Colon (tissue), 2 donors: ENCODE measurements at regions not wholly inside any gene's neighbourhood (a gene's known extent, or its start where the extent isn't known, plus 50 kb on each side); places are given as distances from the start of the nearest gene placed in this dataset.

Experiments used
- FAIRE-seq: peaks from 2 replicates; lab custom pipeline; 2012; peaks lifted over from hg19 to GRCh38; lab: Jason Lieb, UNC
- donor health status: control.
- donor health status: control.

DNA sequence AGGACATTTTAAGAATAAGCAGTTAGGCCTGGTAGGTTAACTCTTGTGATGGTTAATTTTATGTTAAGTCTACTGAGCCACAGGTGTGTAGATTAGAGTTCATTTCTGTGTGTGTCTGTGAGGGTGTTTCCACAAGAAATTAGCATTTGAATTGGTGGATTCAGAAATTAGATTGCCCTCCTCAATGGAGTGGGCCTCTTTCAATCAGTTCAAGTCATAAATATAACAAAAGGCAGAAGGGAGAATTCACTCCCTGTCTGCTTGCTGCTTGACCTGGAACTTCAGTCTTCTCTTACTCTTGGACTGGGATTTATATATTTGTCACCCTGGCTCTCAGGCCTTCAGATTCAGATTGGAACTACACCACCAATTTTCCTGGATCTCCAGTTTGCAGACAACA, 55.3 kb upstream of the POM121L12 start:
- FAIRE-seq, result no peak

DNA sequence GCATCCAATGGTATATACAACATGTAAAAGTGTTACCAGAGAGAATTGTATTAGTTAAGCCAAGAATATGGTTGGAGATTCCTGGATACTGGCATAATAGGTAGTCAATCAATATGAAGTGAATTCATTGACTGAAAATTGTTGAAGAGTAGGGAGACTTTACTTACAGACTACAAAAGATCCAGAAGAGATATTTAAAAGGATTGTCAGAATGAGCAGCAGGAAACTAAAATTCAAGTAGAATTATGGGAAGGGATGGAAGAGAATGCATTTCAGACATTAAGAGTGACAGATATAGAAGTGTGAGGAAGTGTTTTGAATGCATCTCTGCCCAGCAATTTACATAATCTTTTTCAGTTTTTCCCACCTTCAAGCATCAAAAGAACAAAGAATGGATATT, 62.3 kb upstream of the POM121L12 start:
- no peak for FAIRE-seq

DNA sequence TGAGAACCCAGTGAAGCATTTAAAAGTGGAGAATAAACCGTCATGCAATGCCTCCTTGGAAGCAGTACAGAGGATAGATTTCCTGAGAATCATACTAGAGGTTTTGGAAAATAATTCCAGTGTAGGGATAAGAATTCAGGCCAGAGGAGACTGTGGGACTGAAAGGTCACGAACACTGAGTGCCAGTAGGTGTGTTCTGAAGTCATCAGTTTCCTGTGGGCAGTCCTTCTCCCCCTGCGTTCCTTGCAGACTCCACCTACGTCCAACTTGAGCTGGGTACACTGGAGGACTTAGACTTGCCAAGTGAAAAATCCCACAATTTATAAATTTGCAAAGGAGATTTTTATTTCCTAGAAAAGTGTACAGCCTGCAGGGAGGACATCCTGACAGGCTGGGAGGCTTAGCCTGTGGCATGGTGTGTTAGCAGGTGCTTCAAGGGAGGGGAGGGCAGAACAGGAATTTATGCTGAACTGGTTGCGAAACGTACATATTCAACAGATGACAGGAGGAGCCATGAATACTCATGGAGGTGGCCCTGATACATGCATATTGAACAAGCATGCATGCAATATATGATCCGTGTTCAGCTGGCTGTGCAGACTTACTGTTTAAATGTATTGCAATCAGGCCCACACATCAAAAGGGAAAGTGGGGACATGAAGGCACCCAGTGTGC, 72.9 kb upstream of the POM121L12 start:
- no peak for FAIRE-seq

DNA sequence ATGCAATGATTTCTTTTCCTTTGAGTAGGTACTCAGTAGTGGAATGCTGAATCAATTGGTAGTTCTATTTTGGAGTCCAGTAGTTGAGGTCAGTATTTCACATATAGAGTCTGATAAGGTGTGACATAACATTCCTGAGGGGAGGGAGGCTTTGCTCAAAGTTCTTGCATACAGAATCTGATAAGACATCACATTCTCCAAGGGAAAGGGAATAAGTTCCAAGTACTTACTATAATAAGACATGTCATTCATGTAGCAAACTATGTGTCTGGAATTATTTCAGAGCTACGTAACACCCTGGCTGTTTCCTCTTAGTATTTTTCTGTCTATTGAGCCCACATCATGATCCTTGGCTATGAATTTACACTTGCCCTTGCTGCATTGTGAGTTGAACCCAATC, 74.3 kb upstream of the POM121L12 start:
- FAIRE-seq, result no peak

DNA sequence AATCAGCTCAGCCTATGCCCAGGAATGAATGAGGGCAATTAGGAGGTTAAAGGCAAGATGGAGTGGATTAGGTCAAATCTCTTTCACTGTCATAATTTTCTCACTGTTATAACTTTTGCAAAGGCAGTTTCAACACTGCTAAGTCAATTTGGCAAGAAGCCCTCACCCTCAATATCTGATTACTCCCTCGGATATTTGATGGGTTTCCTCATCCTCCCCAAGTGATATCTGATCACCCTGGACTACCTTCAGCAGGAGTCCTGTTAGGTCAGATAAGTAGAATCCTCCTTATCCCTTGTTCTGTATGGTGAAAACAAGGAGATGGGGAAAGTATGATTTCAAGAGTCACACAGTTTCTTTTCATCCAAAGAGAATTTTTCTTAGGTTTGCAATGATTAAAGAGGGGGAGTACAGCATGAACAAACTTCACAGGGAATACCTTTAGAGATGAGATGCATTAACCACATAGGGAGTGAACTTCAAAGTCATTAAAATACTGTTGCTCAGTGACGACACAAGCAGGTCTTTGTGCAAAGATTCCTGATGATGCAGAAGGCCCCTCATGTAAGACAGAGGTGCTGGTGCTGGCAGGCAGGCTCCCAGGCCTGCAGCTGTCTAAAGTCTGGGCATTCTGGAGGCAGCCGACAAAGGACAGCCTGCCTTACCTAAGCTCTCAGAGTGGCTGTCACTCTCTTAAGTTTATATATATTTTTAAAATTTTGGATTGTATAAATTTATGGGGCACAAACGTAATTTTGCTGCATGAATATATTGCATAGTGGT, 75.4 kb upstream of the POM121L12 start:
- FAIRE-seq, result no peak

DNA sequence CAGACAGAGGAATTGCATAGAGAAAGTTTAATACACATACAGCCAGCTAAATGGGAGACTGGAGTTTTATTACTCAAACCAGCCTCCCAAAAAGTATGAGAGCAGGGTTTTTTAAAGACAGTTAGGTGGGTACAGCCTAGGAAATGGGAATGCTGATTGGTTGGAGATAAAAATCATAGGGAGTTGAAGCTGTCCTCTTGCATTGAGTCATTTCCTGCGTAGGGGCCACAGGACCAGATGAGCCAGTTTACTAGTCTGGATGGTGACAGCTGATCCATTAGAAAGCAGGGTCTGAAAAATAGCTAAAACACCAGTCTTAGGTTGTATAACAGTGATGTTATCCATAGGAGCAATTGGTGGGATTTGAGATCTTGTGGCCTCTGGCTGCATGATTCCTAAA, 76.1 kb upstream of the POM121L12 start:
- FAIRE-seq, result no peak

DNA sequence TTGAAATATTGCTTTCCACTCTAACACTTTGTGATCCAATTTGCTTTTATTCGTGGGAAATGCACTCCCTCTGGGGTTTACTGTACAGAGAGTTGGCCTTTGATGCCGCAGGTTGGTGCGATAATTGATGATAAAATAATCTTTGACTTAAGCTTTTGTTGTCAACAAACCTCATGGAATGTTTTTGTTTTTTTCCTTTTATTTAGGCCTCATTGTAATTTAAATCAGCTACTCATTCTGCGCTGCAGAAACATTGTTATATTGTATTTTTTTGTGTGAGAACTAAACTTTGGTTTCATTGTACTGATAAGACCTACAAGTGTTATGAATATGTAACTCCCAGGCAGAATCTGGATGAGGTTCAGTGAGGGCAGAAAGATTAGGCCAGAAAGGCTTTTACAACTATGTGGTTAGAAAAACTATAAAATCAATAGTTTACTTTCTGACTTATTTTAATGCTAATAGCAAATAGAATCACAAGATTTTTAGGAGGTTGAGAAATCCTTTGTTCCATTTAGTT, 76.8 kb upstream of the POM121L12 start:
- FAIRE-seq, result no peak

DNA sequence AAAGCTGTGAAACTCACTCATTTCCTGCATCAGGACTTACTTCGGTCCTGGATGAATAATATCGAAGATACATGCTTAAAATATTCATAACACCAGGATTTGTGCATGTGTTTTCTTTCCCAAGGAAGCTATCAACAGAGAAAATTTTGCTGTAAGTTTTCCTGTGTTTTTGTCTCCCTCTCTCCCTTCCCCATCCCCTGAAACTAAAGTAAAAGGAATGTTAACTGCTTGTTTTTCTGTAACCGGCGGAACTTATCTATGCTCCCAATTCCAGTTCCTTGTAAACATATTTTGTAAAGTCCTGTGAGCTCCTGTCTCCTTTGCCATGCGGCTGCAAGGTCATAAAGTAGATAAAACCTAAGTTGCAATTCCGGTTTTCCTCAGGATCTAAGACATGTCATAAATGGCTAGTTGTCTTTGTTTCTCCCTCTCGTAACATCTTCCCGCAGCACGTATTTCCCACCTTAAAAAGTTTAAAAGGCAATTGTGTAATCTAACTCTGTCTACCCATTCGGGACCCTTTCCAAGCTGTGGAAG, 79.0 kb upstream of the POM121L12 start:
- FAIRE-seq, result no peak

DNA sequence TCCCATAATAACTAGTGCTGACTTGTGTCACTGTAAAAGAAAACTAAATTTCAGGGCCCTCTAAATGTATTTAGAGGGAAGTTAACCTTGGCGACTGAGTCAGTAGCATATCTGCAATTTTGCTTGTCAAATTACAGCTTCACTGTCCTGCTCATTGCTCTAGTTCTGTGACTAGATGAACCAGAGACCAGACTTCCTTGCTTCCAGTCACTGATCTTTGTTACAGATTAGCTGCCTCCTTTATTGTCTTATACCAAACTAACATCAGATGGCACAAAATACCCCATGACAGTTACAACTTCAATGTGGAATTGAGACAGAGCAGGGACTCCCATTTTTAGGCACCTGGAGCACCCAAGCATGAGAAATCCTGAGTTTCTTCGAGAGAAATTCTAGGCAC, 79.9 kb upstream of the POM121L12 start:
- no peak for FAIRE-seq

DNA sequence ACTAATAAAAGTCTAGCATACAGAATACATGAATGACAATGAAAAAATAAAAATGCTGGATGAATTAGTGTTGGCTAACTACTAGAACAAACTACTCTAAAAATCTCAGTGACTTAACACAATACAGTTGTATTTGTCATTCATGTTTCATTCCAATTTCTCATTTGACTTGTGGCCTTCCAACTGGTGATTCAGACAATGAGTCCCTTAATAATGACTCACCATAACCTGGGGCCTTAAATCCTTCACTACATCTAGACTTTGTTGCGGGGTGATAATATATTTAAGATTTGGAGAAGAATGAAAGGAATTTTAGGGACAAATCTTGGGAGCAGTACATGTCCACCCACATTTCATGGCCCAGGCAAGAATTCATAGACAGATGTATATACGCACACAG, 90.5 kb upstream of the POM121L12 start:
- FAIRE-seq, result no peak

DNA sequence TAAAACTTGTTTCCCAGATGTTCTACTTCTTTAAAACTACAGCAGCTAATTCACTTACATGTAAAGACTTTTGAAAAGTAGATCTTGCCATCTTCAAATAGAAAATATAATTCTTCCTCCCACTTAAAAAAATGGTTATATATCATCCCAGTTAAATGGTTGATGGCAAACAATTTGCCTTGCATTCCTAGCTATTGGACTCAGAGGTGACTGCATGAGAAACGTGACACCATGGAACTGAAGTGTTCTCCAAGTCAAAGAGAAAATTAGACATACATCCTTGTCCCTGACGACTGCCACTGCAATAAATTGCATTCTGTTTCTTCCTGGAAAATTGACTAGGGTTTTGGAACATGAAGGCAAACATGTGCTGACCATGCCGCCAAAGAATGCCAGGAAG, 95.0 kb upstream of the POM121L12 start:
- FAIRE-seq, result no peak

DNA sequence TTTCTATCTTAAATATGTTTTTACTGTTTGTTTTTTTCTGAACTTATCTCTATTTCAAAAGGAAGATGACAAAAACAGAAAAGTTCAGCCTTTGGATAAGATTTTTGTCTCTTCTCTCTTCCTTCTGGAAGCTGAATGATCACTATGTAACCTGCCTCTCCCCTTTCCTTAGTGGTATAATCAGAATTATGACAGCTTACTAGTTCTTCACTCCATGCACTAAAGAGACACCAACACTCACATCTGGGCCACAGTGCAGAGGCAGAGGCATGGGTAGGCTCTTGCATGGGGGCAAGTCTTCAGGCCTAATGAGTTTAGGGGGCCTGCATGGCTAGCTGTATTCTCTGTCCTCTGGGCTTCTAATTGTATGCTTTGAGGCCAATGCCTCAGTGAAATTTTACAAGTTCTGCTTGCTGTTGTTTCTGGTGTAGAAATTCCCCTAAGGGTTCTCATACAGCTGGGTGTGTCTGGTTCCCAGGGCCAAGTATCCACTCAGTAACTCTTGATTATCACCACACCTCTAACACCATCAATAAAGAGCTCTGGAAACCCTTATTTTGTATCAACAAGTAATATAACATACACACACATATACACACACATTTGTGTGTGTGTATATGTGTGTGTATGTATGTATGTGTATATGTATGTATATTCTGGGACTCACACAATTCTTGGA, 96.8 kb upstream of the POM121L12 start:
- no peak for FAIRE-seq

DNA sequence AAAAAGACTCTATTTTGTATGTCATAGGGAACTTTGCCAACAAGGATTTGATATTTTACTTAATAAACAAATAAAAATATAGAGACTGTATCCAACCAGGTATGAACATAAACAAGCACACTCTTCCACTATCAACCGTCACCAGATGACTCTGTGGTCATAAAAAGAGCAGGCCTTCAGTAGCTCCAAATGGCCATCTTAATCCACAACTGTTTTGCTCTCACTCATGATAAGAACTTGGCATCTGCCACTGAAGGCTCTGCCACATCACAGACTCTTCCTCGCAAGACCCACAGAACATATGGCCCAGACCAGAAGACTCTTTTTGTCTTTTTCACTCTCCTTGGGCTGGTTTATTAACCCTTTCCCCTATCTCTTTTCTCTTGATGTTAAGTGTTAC, 98.7 kb upstream of the POM121L12 start:
- FAIRE-seq, result no peak

DNA sequence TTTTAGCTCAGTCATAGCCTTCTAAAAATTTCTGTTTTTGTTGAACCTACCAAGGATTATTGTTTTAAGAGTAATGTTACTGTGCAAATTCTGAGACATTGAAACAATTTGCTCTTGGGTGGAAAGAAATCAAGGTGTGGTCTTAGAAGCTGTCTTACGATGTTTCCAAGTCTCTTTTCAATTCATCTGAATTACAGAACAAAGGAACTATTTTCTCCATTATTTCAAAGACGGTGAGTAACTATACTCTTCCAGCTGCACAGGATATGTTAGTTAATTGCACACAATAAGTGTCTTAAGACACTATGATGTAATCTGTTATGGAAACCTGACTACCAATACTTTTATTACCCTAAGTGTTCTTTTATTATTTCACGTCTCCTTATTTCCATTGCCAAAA, 106.8 kb upstream of the POM121L12 start:
- no peak for FAIRE-seq

DNA sequence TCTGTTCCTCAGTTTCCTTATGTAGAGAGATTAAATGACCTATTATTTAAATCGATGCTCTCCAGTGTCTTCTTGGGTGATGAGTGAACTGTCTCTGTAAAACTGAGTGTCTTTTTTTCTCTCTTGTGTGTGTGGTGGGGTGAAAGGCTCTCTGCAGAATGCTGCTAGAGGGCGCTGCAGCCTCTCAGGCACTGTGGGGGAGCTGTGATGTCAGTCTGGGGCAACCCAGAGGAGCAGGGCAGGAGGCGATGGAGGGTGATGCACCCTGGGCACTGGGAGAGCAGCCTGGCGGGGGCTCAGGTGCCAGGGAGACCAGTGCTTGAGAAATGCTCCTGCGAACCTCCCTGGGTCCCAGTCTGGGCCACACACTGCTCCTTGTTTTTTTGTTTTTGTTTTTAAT, 110.1 kb upstream of the POM121L12 start:
- no peak for FAIRE-seq

DNA sequence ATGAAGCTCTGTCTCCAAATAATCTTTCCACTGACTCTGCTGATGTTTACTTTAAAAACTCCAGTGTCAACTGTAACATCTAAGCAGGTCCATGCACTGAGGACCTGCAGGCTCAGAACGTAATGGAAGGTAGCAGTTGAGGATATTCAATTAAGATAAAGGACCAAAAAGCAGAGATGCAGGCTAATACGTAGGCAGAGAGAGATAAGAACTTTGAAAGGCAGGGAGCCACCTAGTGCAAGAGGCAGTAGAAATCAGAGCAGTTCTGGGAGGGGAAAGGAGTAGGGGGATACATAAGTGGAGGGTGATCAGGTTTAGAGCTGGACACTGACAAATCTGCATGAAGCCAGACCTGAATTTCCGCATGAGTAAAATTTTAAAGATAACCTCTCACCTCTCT, 114.5 kb upstream of the POM121L12 start:
- no peak for FAIRE-seq

DNA sequence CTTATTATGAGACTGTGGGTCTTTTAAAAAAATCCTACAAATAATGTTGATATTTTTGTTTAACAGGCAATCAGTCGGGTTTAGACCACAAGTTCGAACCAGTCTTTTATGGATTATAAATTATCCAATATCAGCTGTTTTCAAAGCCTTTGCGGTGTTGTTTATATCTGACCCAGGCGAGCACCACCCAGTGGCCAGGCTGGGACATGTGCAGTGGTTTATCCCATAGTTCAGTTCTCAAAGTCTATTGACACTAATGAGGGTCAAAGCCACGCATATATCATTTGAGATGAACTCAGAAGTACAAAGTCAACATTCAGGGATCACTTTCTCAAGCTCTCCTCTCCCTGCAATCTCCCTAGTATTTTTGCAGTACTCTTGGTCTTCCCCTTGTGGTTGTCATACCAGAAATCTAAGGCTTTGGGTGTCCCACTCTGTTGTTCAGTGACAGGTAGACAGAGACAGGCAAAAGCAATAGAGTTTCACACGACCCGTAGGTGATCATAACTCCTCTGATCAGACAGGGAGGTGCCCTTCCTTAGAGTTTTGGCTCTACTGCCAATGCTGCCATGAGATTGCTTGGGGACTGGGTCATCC, 117.4 kb upstream of the POM121L12 start:
- FAIRE-seq, result no peak

DNA sequence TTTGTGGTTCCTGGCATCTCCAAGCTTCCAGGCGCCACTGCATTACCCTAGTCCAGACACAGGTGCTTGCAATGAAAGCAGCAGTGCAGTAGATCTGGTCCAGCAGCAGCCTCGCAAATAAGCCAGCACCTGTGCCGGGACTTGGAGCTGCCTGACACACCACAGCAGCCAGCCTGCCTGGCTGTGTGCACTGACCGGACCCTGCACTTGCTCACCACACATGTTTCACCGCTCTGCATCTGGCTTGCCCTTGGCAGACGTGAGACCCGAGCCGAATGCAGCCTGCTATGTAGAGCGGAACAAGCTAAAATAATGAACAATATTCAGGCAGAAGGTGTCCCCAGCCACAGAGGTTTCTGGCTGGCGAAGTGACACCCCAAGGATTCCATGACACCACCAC, 123.6 kb upstream of the POM121L12 start:
- FAIRE-seq, result no peak

DNA sequence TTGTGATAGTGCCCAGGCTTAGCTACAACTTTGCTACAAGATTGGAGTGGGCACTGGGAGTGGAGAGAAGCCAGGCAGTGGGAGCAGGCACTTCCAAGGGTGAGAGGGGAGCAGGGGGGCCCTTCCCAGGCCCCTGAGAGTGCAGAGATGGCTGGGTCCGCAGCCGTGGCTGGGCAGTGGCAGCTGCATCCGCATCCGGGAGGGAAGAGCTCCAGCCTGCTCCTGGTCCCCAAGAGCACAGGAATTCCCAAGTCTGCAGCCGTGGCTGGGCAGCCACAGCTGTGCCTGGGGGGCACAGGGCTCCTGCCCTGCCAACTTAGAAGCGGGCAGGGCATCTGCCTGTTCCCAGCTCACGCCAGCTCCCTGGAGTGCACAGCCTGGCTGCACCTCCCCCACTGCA, 124.1 kb upstream of the POM121L12 start:
- no peak for FAIRE-seq

DNA sequence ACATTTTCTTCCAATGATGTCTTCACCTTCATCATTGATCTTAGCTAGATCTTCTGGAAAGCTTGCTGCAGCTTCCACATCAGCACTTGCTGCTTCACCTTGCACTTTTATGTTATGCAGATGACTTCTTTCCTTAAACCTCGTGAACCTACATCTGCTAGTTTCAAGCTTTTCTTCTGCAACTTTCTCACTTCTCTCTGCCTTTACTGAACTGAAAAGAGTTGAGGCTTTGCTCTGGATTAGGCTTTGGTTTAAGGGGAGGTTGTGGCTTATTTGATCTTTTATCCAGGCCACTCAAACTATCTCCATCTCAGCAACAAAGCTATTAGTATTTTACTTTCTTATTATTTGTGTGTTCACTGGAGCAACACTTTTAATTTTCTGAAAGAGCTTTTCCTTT, 125.5 kb upstream of the POM121L12 start:
- no peak for FAIRE-seq

DNA sequence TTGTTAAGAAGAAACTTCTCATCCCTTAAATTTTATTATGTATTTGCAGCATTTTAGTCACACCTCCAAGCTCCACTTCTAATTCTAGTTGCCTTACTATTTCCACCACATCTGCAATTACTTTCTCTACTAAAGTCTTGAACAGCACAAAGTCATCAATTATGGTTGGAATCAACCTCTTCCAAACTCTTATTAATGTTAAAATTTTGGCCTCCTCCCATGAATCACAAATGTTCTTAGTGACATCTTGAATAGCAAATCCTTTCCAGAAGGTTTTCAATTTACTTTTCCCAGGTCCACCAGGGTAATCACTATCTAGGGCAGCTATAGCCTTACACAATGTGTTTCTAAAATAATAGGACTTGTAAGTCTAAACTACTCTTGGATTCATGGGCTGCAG, 126.3 kb upstream of the POM121L12 start:
- no peak for FAIRE-seq

DNA sequence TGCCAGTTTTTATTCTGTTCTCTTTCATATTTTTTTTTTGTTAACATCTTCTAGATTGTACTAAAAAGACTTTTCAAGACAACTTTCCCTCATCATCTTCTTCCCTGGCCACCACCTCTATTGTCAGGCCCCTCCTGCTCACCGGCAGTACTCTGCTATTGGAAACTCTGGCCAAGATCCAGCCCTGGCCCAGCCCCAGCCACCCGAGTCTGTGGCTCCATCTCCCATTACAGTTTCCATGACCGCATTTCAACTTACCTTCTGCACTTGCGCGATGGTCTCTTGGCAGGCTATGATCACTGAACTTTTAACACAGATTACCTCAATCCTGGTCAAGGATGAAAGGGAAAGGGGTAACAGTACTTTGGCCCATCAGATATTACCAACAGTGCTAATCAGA, 137.7 kb upstream of the POM121L12 start:
- no peak for FAIRE-seq

DNA sequence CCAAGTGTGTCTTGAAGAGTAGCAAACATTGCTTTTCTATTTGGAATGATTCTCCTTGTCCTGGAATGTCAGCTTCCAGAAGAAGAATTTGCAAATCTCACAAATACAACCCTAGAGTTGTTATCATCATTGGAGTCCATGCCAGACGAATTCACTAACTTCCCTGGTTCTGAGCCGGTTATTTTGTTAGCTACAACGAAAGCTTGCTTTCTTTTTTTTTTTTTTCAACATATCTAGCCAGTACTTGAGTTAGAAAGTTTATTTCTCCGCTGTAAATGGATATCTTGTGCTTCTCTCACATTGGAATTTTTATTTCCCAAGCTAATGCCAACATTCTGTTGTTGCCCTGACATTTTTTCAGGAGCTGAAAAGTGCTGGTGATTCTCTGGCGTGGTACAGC, 138.1 kb upstream of the POM121L12 start:
- FAIRE-seq, result no peak
